GM20000 (cell line): ENCODE measurements at regions not wholly inside any gene's neighbourhood (a gene's known extent, or its start where the extent isn't known, plus 50 kb on each side); places are given as distances from the start of the nearest gene placed in this dataset.
A peak's percentile ranks its signal among the peaks of the same experiment; 100 is the strongest.

Source experiments
- DNase-seq: peaks from one replicate; pipeline ENCODE4 v3.0.0; 2012; ENCODE audit warnings: low spot score
- TF ChIP-seq, protein P1 (sequence below): IDR thresholded peaks from 2 replicates; pipeline ENCODE4 v1.5.1; 2012; ENCODE audit warnings: mild to moderate bottlenecking, control low read depth; ENCODE audit errors: extremely low read depth, missing control alignments

GRCh38 chr21:14903172-14903865 lies 161.5 kb downstream of the NRIP1 start:
- TF ChIP-seq, protein P1, sequence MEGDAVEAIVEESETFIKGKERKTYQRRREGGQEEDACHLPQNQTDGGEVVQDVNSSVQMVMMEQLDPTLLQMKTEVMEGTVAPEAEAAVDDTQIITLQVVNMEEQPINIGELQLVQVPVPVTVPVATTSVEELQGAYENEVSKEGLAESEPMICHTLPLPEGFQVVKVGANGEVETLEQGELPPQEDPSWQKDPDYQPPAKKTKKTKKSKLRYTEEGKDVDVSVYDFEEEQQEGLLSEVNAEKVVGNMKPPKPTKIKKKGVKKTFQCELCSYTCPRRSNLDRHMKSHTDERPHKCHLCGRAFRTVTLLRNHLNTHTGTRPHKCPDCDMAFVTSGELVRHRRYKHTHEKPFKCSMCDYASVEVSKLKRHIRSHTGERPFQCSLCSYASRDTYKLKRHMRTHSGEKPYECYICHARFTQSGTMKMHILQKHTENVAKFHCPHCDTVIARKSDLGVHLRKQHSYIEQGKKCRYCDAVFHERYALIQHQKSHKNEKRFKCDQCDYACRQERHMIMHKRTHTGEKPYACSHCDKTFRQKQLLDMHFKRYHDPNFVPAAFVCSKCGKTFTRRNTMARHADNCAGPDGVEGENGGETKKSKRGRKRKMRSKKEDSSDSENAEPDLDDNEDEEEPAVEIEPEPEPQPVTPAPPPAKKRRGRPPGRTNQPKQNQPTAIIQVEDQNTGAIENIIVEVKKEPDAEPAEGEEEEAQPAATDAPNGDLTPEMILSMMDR, result no peak

DNA sequence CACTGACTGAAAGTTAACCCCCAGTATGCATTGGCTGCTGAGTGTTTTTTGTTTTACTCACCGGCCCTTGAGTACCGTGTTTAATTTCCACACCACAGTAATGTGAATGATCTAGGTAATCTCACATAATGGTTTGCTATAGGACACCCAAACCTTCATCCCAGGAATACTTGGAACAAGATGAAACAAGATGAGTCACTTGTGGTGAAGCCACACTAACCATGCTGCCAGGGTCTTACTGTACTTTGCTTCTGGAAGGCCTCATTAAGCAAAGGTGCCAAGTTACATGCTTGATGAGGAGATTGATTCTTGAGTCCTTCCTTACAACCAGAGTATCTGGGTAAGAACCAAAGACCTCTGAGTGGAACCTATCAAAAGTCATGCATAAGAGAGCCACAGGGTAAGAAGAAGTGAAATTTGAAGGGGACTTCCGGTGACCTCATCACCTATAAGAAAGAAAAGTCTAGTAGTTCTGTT lies 163.3 kb downstream of the NRIP1 start:
- peak; percentile 38 for DNase-seq
- TF ChIP-seq, protein P1, result no peak

More at GRCh38 chr21:14903172-14903865, 161.5 kb downstream of the NRIP1 start:
- DNase-seq, result no peak

DNA sequence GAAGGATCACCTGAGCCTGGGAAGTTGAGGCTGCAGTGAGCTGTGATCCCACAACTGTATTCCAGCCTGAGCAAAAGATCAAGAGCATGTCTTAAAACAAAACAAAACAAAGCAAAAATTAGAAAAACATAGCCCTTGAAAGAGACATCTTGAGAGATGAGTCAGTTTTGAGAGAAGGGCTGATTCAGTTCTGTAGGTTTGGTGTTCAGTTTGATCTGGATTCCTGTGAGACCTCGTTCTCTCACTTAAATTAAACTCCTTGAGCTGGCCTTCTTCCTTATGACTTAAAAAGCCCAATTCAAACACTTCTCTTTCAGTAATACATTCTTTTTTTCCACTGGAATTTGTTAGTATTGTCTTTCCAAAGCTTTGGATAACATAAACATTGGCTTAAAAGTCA lies 164.2 kb downstream of the NRIP1 start:
- no peak for DNase-seq
- TF ChIP-seq, protein P1, result no peak

DNA sequence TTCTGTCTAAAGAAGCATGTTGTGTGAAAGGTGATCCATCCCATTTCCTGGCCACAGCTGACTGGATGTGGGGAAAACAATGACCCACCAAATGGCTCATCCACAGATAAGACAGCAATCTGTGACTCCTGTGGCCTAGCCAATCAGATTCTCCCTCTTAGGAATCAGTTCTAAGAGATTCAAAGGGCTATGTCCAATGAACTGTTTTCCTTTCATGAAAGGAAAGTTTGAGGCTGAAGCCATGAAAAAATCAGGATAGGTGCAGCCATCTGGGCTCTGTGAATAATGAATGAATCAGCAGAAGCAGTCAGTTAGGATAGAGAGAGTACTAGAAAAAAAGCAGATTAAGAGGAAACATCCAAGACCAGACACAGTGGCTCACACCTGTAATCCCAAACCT lies 164.7 kb downstream of the NRIP1 start:
- TF ChIP-seq, protein P1, result no peak
- DNase-seq, result no peak

DNA sequence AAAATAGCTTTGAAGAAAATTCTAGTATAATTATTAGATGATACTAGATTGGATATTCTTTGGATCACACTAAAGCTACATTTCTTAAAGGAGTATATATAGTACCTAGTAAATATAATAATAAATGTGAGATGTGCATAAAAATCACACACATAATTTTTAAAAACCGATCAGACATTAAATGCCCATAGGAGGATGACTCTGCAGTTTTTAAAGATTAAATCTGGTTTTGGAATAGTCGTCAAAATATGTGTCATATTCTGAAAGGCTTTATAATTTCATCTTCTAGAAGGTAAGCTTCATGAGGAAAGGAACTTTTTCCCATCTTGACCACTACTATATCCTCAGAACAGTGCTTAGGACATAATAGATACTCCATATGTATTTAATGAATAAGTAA lies 169.0 kb downstream of the NRIP1 start:
- no peak for DNase-seq
- TF ChIP-seq, protein P1, result no peak

DNA sequence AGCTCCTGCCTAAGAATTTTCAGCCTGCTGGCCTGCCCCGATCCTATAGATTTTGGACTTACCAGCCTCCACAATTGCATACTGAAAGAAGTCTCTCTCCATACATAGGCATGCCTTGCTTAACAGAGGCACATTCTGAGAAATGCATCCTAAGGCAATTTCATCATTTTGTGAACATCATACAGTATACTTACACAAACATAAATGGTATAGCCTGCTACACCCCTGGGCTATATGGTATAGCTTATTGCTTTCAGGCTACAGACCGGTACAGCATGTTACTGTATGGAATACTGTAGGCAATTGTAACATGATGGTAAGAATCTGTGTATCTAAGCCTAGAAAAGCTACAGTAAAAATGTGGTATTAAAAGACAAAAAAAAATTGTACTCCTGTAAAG lies 174.7 kb downstream of the NRIP1 start:
- TF ChIP-seq, protein P1, result no peak
- DNase-seq, result no peak

DNA sequence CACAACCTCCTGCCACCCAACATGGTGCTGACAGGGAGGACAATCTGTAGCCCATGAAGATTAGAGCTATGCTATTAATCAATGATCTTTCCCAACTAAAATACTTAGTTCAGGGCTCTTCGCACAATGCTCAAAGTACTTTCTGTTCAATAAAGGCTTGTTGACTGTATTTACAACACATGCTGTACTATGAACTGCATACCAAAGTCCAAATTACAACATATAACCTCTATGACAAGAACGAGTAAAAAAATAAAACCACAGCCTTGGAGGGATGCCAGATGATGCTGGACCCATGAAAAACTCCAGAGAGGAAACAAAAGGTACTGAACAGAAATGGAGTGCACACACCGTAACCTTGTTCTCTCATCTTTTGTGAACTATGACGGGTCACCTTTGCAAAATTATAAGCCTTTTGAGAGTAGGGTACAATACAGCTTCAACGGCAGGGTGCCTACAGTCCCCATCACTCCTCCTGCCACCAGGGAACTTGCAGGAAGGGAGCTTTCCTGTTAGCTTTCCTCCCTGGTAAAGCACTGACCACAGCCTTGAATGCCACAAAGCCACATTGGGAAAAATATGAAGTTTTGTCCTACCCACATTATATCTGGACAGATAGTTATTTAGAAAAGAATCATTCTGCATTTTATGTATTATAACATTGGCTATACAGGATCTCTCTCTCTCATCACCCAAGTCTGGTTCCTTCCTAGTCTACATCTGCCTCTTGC lies 175.6 kb downstream of the NRIP1 start:
- TF ChIP-seq, protein P1, result no peak
- no peak for DNase-seq
